GM12878 (cell line): ENCODE measurements at regions not wholly inside any gene's neighbourhood (a gene's known extent, or its start where the extent isn't known, plus 50 kb on each side); places are given as distances from the start of the nearest gene placed in this dataset.

Experiments
- ATAC-seq: fragments of 200-7000 bp; cut with Tn5 transposase; 3 replicates; pipeline ENCODE4 v1.9.1; 2020; ENCODE audit warnings: mild to moderate bottlenecking, moderate library complexity
- BruUV-seq: library from RNA; stranded (reverse); fragments of 400-500 nt; replicated peaks from 2 replicates; lab custom pipeline; 2021; lab: Mats Ljungman, UMichigan
- CTCF ChIA-PET: fragments of 300-600 bp; sonication (Branson Sonifier 250); formaldehyde crosslinking; extraction: SDS; loops from one replicate; lab custom pipeline; 2021; ENCODE audit warnings: inconsistent platforms; lab: Yijun Ruan, JAX
- POLR2A ChIA-PET: fragments of 350-600 bp; formaldehyde crosslinking; extraction: SDS; loops from one replicate; lab custom pipeline; 2021; ENCODE audit warnings: inconsistent platforms; lab: Charles Lee
- RAD21 ChIA-PET: fragments of 300-600 bp; sonication (Branson Sonifier 250); formaldehyde crosslinking; loops from one replicate; lab custom pipeline; 2023; ENCODE audit warnings: antibody characterized with exemption; ENCODE audit not compliant: unreplicated experiment; lab: Charles Lee
- SMC1A ChIA-PET: fragments of 300-600 bp; sonication (Branson Sonifier 250); formaldehyde crosslinking; loops from one replicate; lab custom pipeline; 2023; ENCODE audit not compliant: unreplicated experiment, uncharacterized antibody; lab: Charles Lee
- DNase-seq: peaks from one replicate; pipeline ENCODE4 v3.0.0-alpha.2; 2011; ENCODE audit warnings: low read depth, low spot score
- FAIRE-seq: peaks from 3 replicates; lab custom pipeline; 2011; peaks lifted over from hg19 to GRCh38; lab: Jason Lieb, UNC
- H2AFZ ChIP-seq: 2 replicates; pipeline ENCODE4 v1.6.0; 2011; ENCODE audit warnings: low read depth, low read length, control low read depth; ENCODE audit not compliant: control insufficient read depth
- H3K27ac ChIP-seq: 2 replicates; pipeline ENCODE4 v1.5.1; 2011; ENCODE audit warnings: control low read depth; ENCODE audit not compliant: control insufficient read depth, insufficient read depth
- H3K27me3 ChIP-seq, 2 experiments: replicated peaks in 1 of 2; 2 replicates each; pipeline versions ENCODE4 v1.6.0 to v1.6.1; 2011; ENCODE audit warnings: low read length in 1 of 2; ENCODE audit not compliant: control insufficient read depth in 2 of 2, insufficient read depth in 2 of 2
- H3K36me3 ChIP-seq, 2 experiments: 2 replicates each; pipeline ENCODE4 v1.5.1; 2011; ENCODE audit warnings: low read length in 1 of 2; ENCODE audit not compliant: control insufficient read depth in 2 of 2, insufficient read depth in 2 of 2
- H3K4me1 ChIP-seq: 2 replicates; pipeline ENCODE4 v1.6.1; 2011; ENCODE audit warnings: mild to moderate bottlenecking, low read length, moderate library complexity, mixed read lengths; ENCODE audit not compliant: control insufficient read depth, insufficient read depth
- H3K4me2 ChIP-seq: 2 replicates; pipeline ENCODE4 v1.6.0; 2011; ENCODE audit warnings: control low read depth; ENCODE audit not compliant: control insufficient read depth, insufficient read depth
- H3K4me3 ChIP-seq: fragments of 200-600 bp; sonication (generic); 2 replicates; pipeline ENCODE4 v1.5.1; 2016
- H3K79me2 ChIP-seq: 2 replicates; pipeline ENCODE4 v1.6.0; 2011; ENCODE audit warnings: low read length; ENCODE audit not compliant: control insufficient read depth, insufficient read depth
- H3K9ac ChIP-seq: 2 replicates; pipeline ENCODE4 v1.8.0; 2011; ENCODE audit warnings: low read length, control low read depth, mixed read lengths; ENCODE audit not compliant: control insufficient read depth, insufficient read depth
- H3K9me3 ChIP-seq: replicated peaks from 3 replicates; pipeline ENCODE4 v1.5.1; 2011; ENCODE audit warnings: mild to moderate bottlenecking, low read length; ENCODE audit not compliant: control insufficient read depth, insufficient read depth
- H4K20me1 ChIP-seq: 2 replicates; pipeline ENCODE4 v1.6.0; 2011; ENCODE audit not compliant: control insufficient read depth, insufficient read depth
- BCLAF1 ChIP-seq: fragments of 450-650 bp; IDR thresholded peaks from 2 replicates; pipeline ENCODE4 v1.6.1; 2017; ENCODE audit warnings: antibody characterized with exemption, mild to moderate bottlenecking, moderate library complexity
- E4F1 ChIP-seq: fragments of 450-650 bp; IDR thresholded peaks from 2 replicates; pipeline ENCODE4 v1.6.1; 2018; ENCODE audit warnings: borderline replicate concordance, mild to moderate bottlenecking; ENCODE audit not compliant: partially characterized antibody
- ETV6 ChIP-seq, 2 experiments: fragments of 450-650 bp in 1 of 2; IDR thresholded peaks in 1 of 2; conservative IDR thresholded peaks in 1 of 2; 2 replicates each; pipeline ENCODE4 v1.6.1; 2014; ENCODE audit warnings: antibody characterized with exemption in 1 of 2, borderline replicate concordance in 1 of 2, low read depth in 1 of 2, mild to moderate bottlenecking in 1 of 2, moderate library complexity in 1 of 2
- HDAC6 ChIP-seq: fragments of 200-600 bp; sonication (generic); IDR thresholded peaks from one replicate; pipeline ENCODE4 v1.8.0; 2017; ENCODE audit warnings: antibody characterized with exemption; ENCODE audit not compliant: unreplicated experiment
- HSF1 ChIP-seq: fragments of 150-350 bp; IDR thresholded peaks from 2 replicates; pipeline ENCODE4 v1.6.1; 2014; ENCODE audit warnings: mild to moderate bottlenecking, low read depth, low read length
- MTA3 ChIP-seq: IDR thresholded peaks from 2 replicates; pipeline ENCODE4 v1.6.1; 2012; ENCODE audit warnings: low read length, inconsistent platforms, borderline replicate concordance
- MXI1 ChIP-seq: fragments of 150-350 bp; IDR thresholded peaks from 2 replicates; pipeline ENCODE4 v1.6.1; 2011; ENCODE audit warnings: low read depth, mild to moderate bottlenecking, inconsistent platforms, low read length, improper control_type of control experiment
- RAD21 ChIP-seq: IDR thresholded peaks from 2 replicates; pipeline ENCODE4 v1.6.1; 2011; ENCODE audit warnings: mild to moderate bottlenecking, low read depth, low read length, moderate library complexity; ENCODE audit not compliant: insufficient read depth
- SMC3 ChIP-seq: IDR thresholded peaks from 2 replicates; pipeline ENCODE4 v1.6.1; 2011; ENCODE audit warnings: low read length, improper control_type of control experiment, borderline replicate concordance
- SP1 ChIP-seq: IDR thresholded peaks from one replicate; pipeline ENCODE4 v1.6.1; 2011; ENCODE audit warnings: low read depth, low read length
- SREBF2 ChIP-seq: IDR thresholded peaks from 2 replicates; pipeline ENCODE4 v1.6.1; 2012; ENCODE audit warnings: mild to moderate bottlenecking, low read length
- STAT1 ChIP-seq: fragments of 450-650 bp; conservative IDR thresholded peaks from 2 replicates; pipeline ENCODE4 v1.6.1; 2014; ENCODE audit warnings: antibody characterized with exemption, mild to moderate bottlenecking
- ZNF24 ChIP-seq: fragments of 450-650 bp; IDR thresholded peaks from 2 replicates; pipeline ENCODE4 v1.6.1; 2017; ENCODE audit warnings: antibody characterized with exemption, mild to moderate bottlenecking
- in situ Hi-C: fragments of 300-500 bp; cut with MboI; formaldehyde crosslinking; loops from 9 replicates; pipeline ENCODE4 v1.14.3; 2018; ENCODE audit warnings: mixed read lengths
- intact Hi-C: fragments of 100-400 bp; cut with micrococcal nuclease; formaldehyde crosslinking; loops from one replicate; pipeline ENCODE4 v1.14.2; 2022; ENCODE audit not compliant: unreplicated experiment

GRCh38 chr6:8906699-8907098 lies 471.4 kb upstream of the SLC35B3 start:
- Histone ChIP-seq H3K4me2 (no peak overlapping the region), H4K20me1 (no peaks in the 10 kb centered on the region), H2AFZ (no peak overlapping the region), H3K36me3 (no peaks in the 10 kb centered on the region), H3K9ac (no peak overlapping the region), H3K9me3 (no peaks in the 10 kb centered on the region), H3K79me2 (no peaks in the 10 kb centered on the region), H3K4me1 (no peaks in the 10 kb centered on the region), H3K4me3 (no peak overlapping the region), H3K27me3 (no peaks in the 10 kb centered on the region), H3K27ac (no peak overlapping the region)
- BruUV-seq: no TSS peak
- ChIA-PET POLR2A (no interaction called here), SMC1A (interaction anchor here (1.2 to 1.4 kb wide), 3 partner anchors 12 to 62 kb away, joined by 3 to 4 read pairs (median 4); no protein-coding TSS in a partner anchor), CTCF (interaction anchor here (1.2 kb wide), 1 partner anchor 198 kb away, joined by 3 read pairs; no protein-coding TSS in a partner anchor), RAD21 (no interaction called here)
- ATAC-seq (no peak), FAIRE-seq (no peak), DNase-seq (no peak)
- intact Hi-C loops (no loop called here), in situ Hi-C loops (no loop called here)
- no peak for TF ChIP-seq ZNF24
- TF ChIP-seq SMC3: no peak
- TF ChIP-seq HDAC6: no peak
- TF ChIP-seq BCLAF1: no peak
- no peak for TF ChIP-seq MXI1
- no peak for TF ChIP-seq HSF1
- TF ChIP-seq SP1: no peak
- TF ChIP-seq E4F1: no peak
- TF ChIP-seq RAD21: no peak
- TF ChIP-seq ETV6 (conservative IDR thresholded peaks at IDR 0.05 in 1 of 2, IDR thresholded peaks at IDR 0.05 in 1 of 2; ENCODE audit: borderline replicate concordance in 1 of 2, low read depth in 1 of 2): no peak
- no peak for TF ChIP-seq SREBF2
- TF ChIP-seq STAT1: no peak
- no peak for TF ChIP-seq MTA3
